ENCODE measurements at regions not wholly inside any gene's neighbourhood (a gene's known extent, or its start where the extent isn't known, plus 50 kb on each side); places are given as distances from the start of the nearest gene placed in this dataset.

DNA sequence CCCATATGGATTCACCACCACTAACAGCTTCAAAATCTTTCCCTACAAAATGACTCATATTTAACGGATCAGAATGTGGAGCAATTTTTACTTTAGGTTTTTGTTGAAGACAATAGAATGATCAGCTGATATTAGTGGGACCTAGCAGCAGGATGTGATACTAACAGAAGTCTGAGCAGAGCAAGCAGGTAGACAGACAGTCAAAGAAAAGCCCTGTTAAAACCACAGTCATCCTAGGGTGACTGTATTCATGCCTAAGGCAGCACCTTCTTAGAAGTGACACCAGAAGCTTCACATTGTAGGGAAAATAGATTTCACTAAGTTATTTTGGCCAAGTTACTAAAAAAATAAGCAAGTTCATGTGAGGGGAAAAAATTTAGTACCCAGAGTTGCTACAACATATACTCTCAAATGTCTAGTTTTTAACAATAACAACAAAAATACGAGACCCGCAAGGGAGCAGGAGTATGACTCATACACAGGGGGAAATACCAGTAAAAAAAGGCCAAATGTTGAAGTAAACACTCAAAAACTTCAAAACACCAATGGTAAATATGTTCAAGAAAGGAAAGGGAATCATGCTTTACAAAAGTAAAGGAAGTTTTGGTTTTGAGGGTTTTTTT is 590.9 kb downstream of the EPHA3 start:
- Histone ChIP-seq H3K4me1 (no peaks in the 10 kb centered on the region), H3K9me3 (no peaks in the 10 kb centered on the region), H3K4me3 (no peak overlapping the region), H3K27me3 (no peaks in the 10 kb centered on the region), H3K36me3 (no peaks in the 10 kb centered on the region), H3K27ac (no peak overlapping the region)
- TF ChIP-seq CTCF (IDR thresholded peaks at IDR 0.05) (no peak), POLR2A (IDR thresholded peaks at IDR 0.05) (no peak)
- intact Hi-C loops (cut with DNase I; ENCODE audit: low total_unique reads), result no loop called here
- no peak for DNase-seq

- Histone ChIP-seq H3K9me3 (no peaks in the 10 kb centered on the region), H3K27me3 (no peaks in the 10 kb centered on the region), H3K36me3 (no peaks in the 10 kb centered on the region), H3K4me1 (no peaks in the 10 kb centered on the region), H3K27ac (no peak overlapping the region), H3K4me3 (no peak overlapping the region)
- intact Hi-C loops (cut with DNase I; ENCODE audit: low total_unique reads), result no loop called here
- TF ChIP-seq POLR2A (IDR thresholded peaks at IDR 0.05), result no peak
- no peak for TF ChIP-seq CTCF (IDR thresholded peaks at IDR 0.05)
- DNase-seq, result no peak
Measured at GRCh38 chr3:89699229-89699628, 591.8 kb downstream of the EPHA3 start.

- DNase-seq, result no peak
- Histone ChIP-seq H3K27me3 (no peaks in the 10 kb centered on the region), H3K27ac (no peak overlapping the region), H3K4me1 (no peaks in the 10 kb centered on the region), H3K9me3 (no peaks in the 10 kb centered on the region), H3K4me3 (no peak overlapping the region), H3K36me3 (no peaks in the 10 kb centered on the region)
- no peak for TF ChIP-seq POLR2A (IDR thresholded peaks at IDR 0.05)
- no peak for TF ChIP-seq CTCF (IDR thresholded peaks at IDR 0.05)
- intact Hi-C loops (cut with DNase I; ENCODE audit: low total_unique reads), result no loop called here
Measured at GRCh38 chr3:89699771-89700170, 592.4 kb downstream of the EPHA3 start.

DNA sequence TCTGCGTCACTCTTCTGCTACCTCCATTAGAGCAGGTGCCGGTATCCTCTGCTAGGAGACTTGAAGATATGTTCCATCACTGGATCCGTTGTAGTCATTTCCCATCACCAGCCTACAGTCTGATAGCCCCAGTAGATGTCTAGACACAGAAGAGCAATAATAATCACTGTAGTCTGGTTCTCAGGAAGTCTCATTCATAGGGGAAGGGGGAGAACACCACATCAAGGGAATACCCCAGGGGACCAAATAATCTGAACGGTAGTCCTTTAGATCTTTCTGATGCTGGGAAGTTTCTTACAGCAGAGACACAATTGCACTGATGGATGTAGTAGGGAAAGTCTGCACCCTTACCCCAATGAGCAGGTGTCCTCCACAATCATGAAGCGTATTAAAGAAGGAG is 595.0 kb downstream of the EPHA3 start:
- no peaks in the 10 kb centered on the region for H3K4me1 ChIP-seq
- H3K27ac ChIP-seq, result no peak overlapping the region
- no peak overlapping the region for H3K4me3 ChIP-seq
- no peaks in the 10 kb centered on the region for H3K9me3 ChIP-seq
- no peak for DNase-seq
- intact Hi-C loops (cut with DNase I; ENCODE audit: low total_unique reads), result no loop called here
- H3K27me3 ChIP-seq, result no peaks in the 10 kb centered on the region
- no peak for TF ChIP-seq POLR2A (IDR thresholded peaks at IDR 0.05)
- TF ChIP-seq CTCF (IDR thresholded peaks at IDR 0.05), result no peak
- no peaks in the 10 kb centered on the region for H3K36me3 ChIP-seq

DNA sequence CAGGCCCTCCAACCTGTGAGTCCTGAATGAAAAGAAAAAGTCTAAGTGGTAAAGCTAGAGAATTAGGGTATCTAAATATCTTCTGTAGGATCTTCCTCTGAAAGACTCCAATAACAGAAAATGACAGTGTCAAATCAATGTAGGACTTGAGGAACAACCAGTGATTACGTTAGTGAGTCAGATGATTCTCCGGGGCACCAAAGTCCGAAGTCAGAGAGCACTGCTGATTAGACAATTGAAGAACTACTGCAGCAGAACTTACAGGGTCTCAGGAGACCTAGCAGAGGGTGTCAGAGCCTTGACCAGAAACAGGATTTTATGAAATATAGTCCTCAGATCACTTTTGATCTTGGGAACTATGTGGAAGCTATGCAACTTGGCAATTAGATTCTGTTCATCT is 605.8 kb downstream of the EPHA3 start:
- Histone ChIP-seq H3K4me1 (no peaks in the 10 kb centered on the region), H3K4me3 (no peak overlapping the region), H3K27me3 (no peaks in the 10 kb centered on the region), H3K9me3 (no peaks in the 10 kb centered on the region), H3K36me3 (no peaks in the 10 kb centered on the region), H3K27ac (no peak overlapping the region)
- DNase-seq, result no peak
- intact Hi-C loops (cut with DNase I; ENCODE audit: low total_unique reads), result no loop called here
- TF ChIP-seq POLR2A (IDR thresholded peaks at IDR 0.05) (no peak), CTCF (IDR thresholded peaks at IDR 0.05) (no peak)
